Tibial nerve (tissue), 4 donors: ENCODE measurements at regions not wholly inside any gene's neighbourhood (a gene's known extent, or its start where the extent isn't known, plus 50 kb on each side); places are given as distances from the start of the nearest gene placed in this dataset.

Experiments used
- DNase-seq, 2 donors: peaks; one replicate each; pipeline ENCODE4 v3.0.0-alpha.2; 2019; ENCODE audit warnings: low spot score in 2 of 2
- H3K27ac ChIP-seq, 4 donors: fragments of 200-600 bp; sonication (generic) in 3 of 4; one replicate each; pipeline ENCODE4 v1.5.1; 2017 to 2019; ENCODE audit warnings: mild to moderate bottlenecking in 1 of 4
- H3K27me3 ChIP-seq, 2 donors: fragments of 200-600 bp; sonication (generic) in 1 of 2; one replicate each; pipeline versions ENCODE4 v1.5.1 to v1.6.0; 2017 to 2019
- H3K36me3 ChIP-seq, 3 donors: fragments of 200-600 bp; sonication (generic); one replicate each; pipeline ENCODE4 v1.5.1; 2018 to 2019
- H3K4me1 ChIP-seq, 4 donors: fragments of 200-600 bp; sonication (generic) in 3 of 4; one replicate each; pipeline ENCODE4 v1.5.1; 2017 to 2019
- H3K4me3 ChIP-seq, 4 donors: fragments of 200-600 bp; sonication (generic) in 3 of 4; one replicate each; pipeline ENCODE4 v1.5.1; 2017 to 2019; ENCODE audit warnings: mild to moderate bottlenecking in 1 of 4, moderate library complexity in 1 of 4
- H3K9me3 ChIP-seq, 4 donors: fragments of 200-600 bp; sonication (generic) in 3 of 4; one replicate each; pipeline ENCODE4 v1.5.1; 2017 to 2019
- CTCF ChIP-seq, 5 experiments: fragments of 200-600 bp in 3 of 5; fragments of 450-650 bp in 2 of 5; sonication (generic) in 3 of 5; IDR thresholded peaks; one replicate each; pipeline ENCODE4 v1.5.1; 2016 to 2019; ENCODE audit warnings: antibody characterized with exemption in 5 of 5, mild to moderate bottlenecking in 3 of 5, moderate library complexity in 2 of 5
- EP300 ChIP-seq, 2 donors: sonication (generic); formaldehyde crosslinking; IDR thresholded peaks; one replicate each; pipeline ENCODE4 v1.6.1; 2017; ENCODE audit warnings: antibody characterized with exemption in 2 of 2, mild to moderate bottlenecking in 1 of 2
- POLR2A ChIP-seq, 2 donors: fragments of 450-650 bp; IDR thresholded peaks; one replicate each; pipeline ENCODE4 v1.6.1; 2017; ENCODE audit warnings: antibody characterized with exemption in 2 of 2, mild to moderate bottlenecking in 2 of 2, moderate library complexity in 2 of 2
- WGBS, 2 donors: methylation state at CpG; one replicate each; pipeline ENCODE4 v1.1.5; 2018; 5-methylcytosine and 5-hydroxymethylcytosine counted together

- no peaks in the 10 kb centered on the region for H3K36me3 ChIP-seq
- no peaks in the 10 kb centered on the region for H3K27me3 ChIP-seq
- H3K4me3 ChIP-seq = no peak overlapping the region
- H3K27ac ChIP-seq = no peak overlapping the region
- TF ChIP-seq EP300 (IDR thresholded peaks at IDR 0.05) (no peak), POLR2A (IDR thresholded peaks at IDR 0.05) (no peak), CTCF (IDR thresholded peaks at IDR 0.05) (no peak)
- no peak for DNase-seq
- H3K9me3 ChIP-seq = no peaks in the 10 kb centered on the region
- H3K4me1 ChIP-seq = no peaks in the 10 kb centered on the region
Measured at GRCh38 chr11:25396847-25397246, 900.0 kb downstream of the LUZP2 start.

GRCh38 chr11:25408146-25408545 is 911.3 kb downstream of the LUZP2 start:
- WGBS, 2 donors = 94 to 97% methylated on average over 1 of the region's 1 CpG
- Histone ChIP-seq H3K4me3 (no peak overlapping the region), H3K27me3 (no peaks in the 10 kb centered on the region), H3K4me1 (no peaks in the 10 kb centered on the region), H3K27ac (no peak overlapping the region), H3K36me3 (no peaks in the 10 kb centered on the region), H3K9me3 (no peaks in the 10 kb centered on the region)
- DNase-seq = no peak
- TF ChIP-seq EP300 (IDR thresholded peaks at IDR 0.05) = no peak
- TF ChIP-seq POLR2A (IDR thresholded peaks at IDR 0.05) = no peak
- TF ChIP-seq CTCF (IDR thresholded peaks at IDR 0.05) = no peak

GRCh38 chr11:25415793-25416192 is 916.1 kb upstream of the ANO3 start:
- TF ChIP-seq EP300 (IDR thresholded peaks at IDR 0.05) (no peak), CTCF (IDR thresholded peaks at IDR 0.05) (no peak), POLR2A (IDR thresholded peaks at IDR 0.05) (no peak)
- WGBS, 2 donors = 33 to 37% methylated on average over 3 of the region's 3 CpGs

GRCh38 chr11:25423436-25424199 is 908.3 kb upstream of the ANO3 start:
- no peak for DNase-seq
- Histone ChIP-seq H3K4me1 (peaks cover 0 to 5% (median 0%) of the 10 kb centered on the region in 4 donors), H3K4me3 (no peak overlapping the region), H3K27ac (peak overlapping the region in 1 of 4 donors; percentile 38), H3K27me3 (no peaks in the 10 kb centered on the region), H3K36me3 (no peaks in the 10 kb centered on the region), H3K9me3 (no peaks in the 10 kb centered on the region)
- 24 to 31% methylated on average over 9 of the region's 9 CpGs for WGBS, 2 donors
- TF ChIP-seq CTCF (IDR thresholded peaks at IDR 0.05) (no peak), EP300 (IDR thresholded peaks at IDR 0.05) (peak in 1 of 2 donors; percentile 42), POLR2A (IDR thresholded peaks at IDR 0.05) (no peak)

More at GRCh38 chr11:25415793-25416192, 916.1 kb upstream of the ANO3 start:
- Histone ChIP-seq H3K36me3 (no peaks in the 10 kb centered on the region), H3K4me1 (no peaks in the 10 kb centered on the region), H3K27ac (no peak overlapping the region), H3K9me3 (no peaks in the 10 kb centered on the region), H3K27me3 (no peaks in the 10 kb centered on the region), H3K4me3 (no peak overlapping the region)
- DNase-seq = no peak

- 78 to 81% methylated on average over 2 of the region's 2 CpGs for WGBS, 2 donors
Measured at GRCh38 chr11:25432376-25432775, 899.6 kb upstream of the ANO3 start.

More at GRCh38 chr11:25432376-25432775, 899.6 kb upstream of the ANO3 start:
- no peak overlapping the region for H3K4me3 ChIP-seq
- no peaks in the 10 kb centered on the region for H3K4me1 ChIP-seq
- H3K27me3 ChIP-seq = no peaks in the 10 kb centered on the region
- TF ChIP-seq EP300 (IDR thresholded peaks at IDR 0.05) (no peak), CTCF (IDR thresholded peaks at IDR 0.05) (no peak), POLR2A (IDR thresholded peaks at IDR 0.05) (no peak)
- DNase-seq = no peak
- H3K36me3 ChIP-seq = no peaks in the 10 kb centered on the region
- no peaks in the 10 kb centered on the region for H3K9me3 ChIP-seq
- H3K27ac ChIP-seq = no peak overlapping the region
